B cell (primary cell): ENCODE measurements at regions not wholly inside any gene's neighbourhood (a gene's known extent, or its start where the extent isn't known, plus 50 kb on each side); places are given as distances from the start of the nearest gene placed in this dataset.

ENCODE experiments used
- EZH2 ChIP-seq: IDR thresholded peaks from 2 replicates; pipeline ENCODE4 v1.6.1; 2012; ENCODE audit warnings: borderline replicate concordance, low read depth, mild to moderate bottlenecking, moderate library complexity, low read length; ENCODE audit not compliant: insufficient read depth, poor library complexity, severe bottlenecking
- TF ChIP-seq, protein P1 (sequence below): fragments of 200-600 bp; IDR thresholded peaks from one replicate; pipeline ENCODE4 v1.8.0; 2022; ENCODE audit warnings: antibody characterized with exemption, mild to moderate bottlenecking

- TF ChIP-seq, protein P1, sequence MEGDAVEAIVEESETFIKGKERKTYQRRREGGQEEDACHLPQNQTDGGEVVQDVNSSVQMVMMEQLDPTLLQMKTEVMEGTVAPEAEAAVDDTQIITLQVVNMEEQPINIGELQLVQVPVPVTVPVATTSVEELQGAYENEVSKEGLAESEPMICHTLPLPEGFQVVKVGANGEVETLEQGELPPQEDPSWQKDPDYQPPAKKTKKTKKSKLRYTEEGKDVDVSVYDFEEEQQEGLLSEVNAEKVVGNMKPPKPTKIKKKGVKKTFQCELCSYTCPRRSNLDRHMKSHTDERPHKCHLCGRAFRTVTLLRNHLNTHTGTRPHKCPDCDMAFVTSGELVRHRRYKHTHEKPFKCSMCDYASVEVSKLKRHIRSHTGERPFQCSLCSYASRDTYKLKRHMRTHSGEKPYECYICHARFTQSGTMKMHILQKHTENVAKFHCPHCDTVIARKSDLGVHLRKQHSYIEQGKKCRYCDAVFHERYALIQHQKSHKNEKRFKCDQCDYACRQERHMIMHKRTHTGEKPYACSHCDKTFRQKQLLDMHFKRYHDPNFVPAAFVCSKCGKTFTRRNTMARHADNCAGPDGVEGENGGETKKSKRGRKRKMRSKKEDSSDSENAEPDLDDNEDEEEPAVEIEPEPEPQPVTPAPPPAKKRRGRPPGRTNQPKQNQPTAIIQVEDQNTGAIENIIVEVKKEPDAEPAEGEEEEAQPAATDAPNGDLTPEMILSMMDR, result no peak
- no peak for TF ChIP-seq EZH2
Observed at GRCh38 chr11:104623518-104623917, 274.7 kb downstream of the CASP12 start.
